DND-41 (cell line): ENCODE measurements at regions not wholly inside any gene's neighbourhood (a gene's known extent, or its start where the extent isn't known, plus 50 kb on each side); places are given as distances from the start of the nearest gene placed in this dataset.
"Not testable (repeated sequence)": the region's sequence is repeated elsewhere in the genome, so short reads cannot be mapped to it uniquely, and the experiment has no call there.

Experiments
- ATAC-seq: fragments of 200-7000 bp; cut with Tn5 transposase; 3 replicates; pipeline ENCODE4 v1.9.1; 2021; ENCODE audit warnings: low read depth; ENCODE audit not compliant: insufficient read depth
- DNase-seq: peaks from one replicate; pipeline ENCODE4 v3.0.0-alpha.2; 2020
- H2AFZ ChIP-seq: 2 replicates; pipeline ENCODE4 v1.6.0; 2012; ENCODE audit warnings: low read depth, low read length
- H3K27ac ChIP-seq: 2 replicates; pipeline ENCODE4 v1.5.1; 2012; ENCODE audit warnings: low read length, inconsistent platforms
- H3K27me3 ChIP-seq: fragments of 200-600 bp; sonication (generic); 2 replicates; pipeline ENCODE4 v1.6.0; 2012; ENCODE audit warnings: low read length, mild to moderate bottlenecking, inconsistent platforms; ENCODE audit not compliant: insufficient read depth, poor library complexity
- H3K36me3 ChIP-seq: 2 replicates; pipeline ENCODE4 v1.5.1; 2012; ENCODE audit warnings: low read length, inconsistent platforms; ENCODE audit not compliant: insufficient read depth
- H3K4me1 ChIP-seq: 2 replicates; pipeline ENCODE4 v1.5.1; 2012; ENCODE audit warnings: mild to moderate bottlenecking, low read length; ENCODE audit not compliant: insufficient read depth
- H3K4me2 ChIP-seq: 2 replicates; pipeline ENCODE4 v1.6.0; 2012; ENCODE audit warnings: mild to moderate bottlenecking, moderate library complexity, low read length, inconsistent platforms; ENCODE audit not compliant: insufficient read depth
- H3K4me3 ChIP-seq, 2 experiments: fragments of 200-600 bp in 1 of 2; shearing (Covaris generic) in 1 of 2; 2 replicates each; pipeline ENCODE4 v1.5.1; 2012 to 2016; ENCODE audit warnings: inconsistent platforms in 2 of 2, low read length in 2 of 2, mild to moderate bottlenecking in 2 of 2, low read depth in 1 of 2, moderate library complexity in 1 of 2
- H3K79me2 ChIP-seq: 2 replicates; pipeline ENCODE4 v1.6.0; 2012; ENCODE audit warnings: low read length, inconsistent platforms; ENCODE audit not compliant: insufficient read depth
- H3K9ac ChIP-seq: 2 replicates; pipeline ENCODE4 v1.6.0; 2012; ENCODE audit warnings: low read depth, mild to moderate bottlenecking, inconsistent platforms, low read length, moderate library complexity
- H3K9me3 ChIP-seq: 2 replicates; pipeline ENCODE4 v1.5.1; 2012; ENCODE audit warnings: low read length, moderate library complexity, mild to moderate bottlenecking, inconsistent platforms; ENCODE audit not compliant: insufficient read depth, severe bottlenecking
- H4K20me1 ChIP-seq: 2 replicates; pipeline ENCODE4 v1.6.0; 2012; ENCODE audit warnings: low read length; ENCODE audit not compliant: insufficient read depth
- CTCF ChIP-seq: IDR thresholded peaks from 2 replicates; pipeline ENCODE4 v1.5.1; 2012; ENCODE audit warnings: borderline replicate concordance, low read length, moderate library complexity, mild to moderate bottlenecking; ENCODE audit not compliant: poor library complexity, severe bottlenecking; ENCODE audit errors: extremely low read depth
- EZH2 ChIP-seq: IDR thresholded peaks from 3 replicates; pipeline ENCODE4 v1.6.1; 2012; ENCODE audit warnings: borderline replicate concordance, low read depth, mild to moderate bottlenecking, moderate library complexity, low read length, inconsistent platforms; ENCODE audit not compliant: severe bottlenecking

GRCh38 chr2:133644846-133645245 lies 76.6 kb upstream of the NCKAP5 start:
- Histone ChIP-seq H3K79me2 (no peaks in the 10 kb centered on the region), H3K4me3 (no peak overlapping the region), H2AFZ (no peak overlapping the region), H3K4me1 (no peaks in the 10 kb centered on the region), H3K27me3 (no peaks in the 10 kb centered on the region), H3K4me2 (no peak overlapping the region), H3K9me3 (no peaks in the 10 kb centered on the region), H4K20me1 (no peaks in the 10 kb centered on the region), H3K36me3 (no peaks in the 10 kb centered on the region), H3K9ac (no peak overlapping the region), H3K27ac (no peak overlapping the region)
- TF ChIP-seq CTCF, result no peak
- no peak for DNase-seq
- no peak for ATAC-seq

- not testable (repeated sequence) for DNase-seq, H3K79me2 ChIP-seq
Measured at GRCh38 chr2:133647386-133647785, 79.1 kb upstream of the NCKAP5 start.

GRCh38 chr2:133651861-133652260 lies 83.6 kb upstream of the NCKAP5 start:
- no peak for ATAC-seq
- TF ChIP-seq EZH2 (no peak), CTCF (no peak)
- H3K27ac ChIP-seq, result no peak overlapping the region

More at GRCh38 chr2:133647386-133647785, 79.1 kb upstream of the NCKAP5 start:
- not testable (repeated sequence) for H3K27me3 ChIP-seq, H3K9ac ChIP-seq, H3K4me1 ChIP-seq, H4K20me1 ChIP-seq, H3K36me3 ChIP-seq, H3K27ac ChIP-seq, H3K4me3 ChIP-seq, H3K4me2 ChIP-seq, ATAC-seq, H2AFZ ChIP-seq, H3K9me3 ChIP-seq

GRCh38 chr2:133652398-133652797 lies 84.1 kb upstream of the NCKAP5 start:
- peaks cover 7% of the 10 kb centered on the region for H3K27me3 ChIP-seq
- no peak overlapping the region for H3K9ac ChIP-seq
- DNase-seq (no peak), ATAC-seq (no peak)
- no peak overlapping the region for H3K4me3 ChIP-seq
- H3K9me3 ChIP-seq, result no peaks in the 10 kb centered on the region
- H3K27ac ChIP-seq, result no peak overlapping the region
- H4K20me1 ChIP-seq, result no peaks in the 10 kb centered on the region
- TF ChIP-seq CTCF, result no peak
- TF ChIP-seq EZH2, result no peak
- no peaks in the 10 kb centered on the region for H3K36me3 ChIP-seq
- H3K4me2 ChIP-seq, result no peak overlapping the region
- H3K4me1 ChIP-seq, result no peaks in the 10 kb centered on the region
- H3K79me2 ChIP-seq, result no peaks in the 10 kb centered on the region
- no peak overlapping the region for H2AFZ ChIP-seq

More at GRCh38 chr2:133651861-133652260, 83.6 kb upstream of the NCKAP5 start:
- no peaks in the 10 kb centered on the region for H4K20me1 ChIP-seq
- H3K27me3 ChIP-seq, result peaks cover 7% of the 10 kb centered on the region
- H2AFZ ChIP-seq, result no peak overlapping the region
- H3K79me2 ChIP-seq, result no peaks in the 10 kb centered on the region
- H3K36me3 ChIP-seq, result no peaks in the 10 kb centered on the region
- DNase-seq, result no peak
- H3K9ac ChIP-seq, result no peak overlapping the region
- no peak overlapping the region for H3K4me2 ChIP-seq
- no peaks in the 10 kb centered on the region for H3K9me3 ChIP-seq
- H3K4me1 ChIP-seq, result no peaks in the 10 kb centered on the region
- no peak overlapping the region for H3K4me3 ChIP-seq
